Sigmoid colon (tissue), 6 donors: ENCODE measurements at regions not wholly inside any gene's neighbourhood (a gene's known extent, or its start where the extent isn't known, plus 50 kb on each side); places are given as distances from the start of the nearest gene placed in this dataset.

Experiments used
- DNase-seq: peaks from one replicate; pipeline ENCODE4 v3.0.0-alpha.2; 2019
- H3K27ac ChIP-seq, 4 donors: fragments of 200-600 bp; sonication (generic); one replicate each; pipeline ENCODE4 v1.5.1; 2016 to 2019; ENCODE audit warnings: mild to moderate bottlenecking in 1 of 4
- H3K27me3 ChIP-seq, 3 donors: fragments of 200-600 bp; sonication (generic); one replicate each; pipeline ENCODE4 v1.5.1; 2019; ENCODE audit warnings: mild to moderate bottlenecking in 1 of 3
- H3K36me3 ChIP-seq, 4 donors: fragments of 200-600 bp; sonication (generic); one replicate each; pipeline ENCODE4 v1.5.1; 2016 to 2019
- H3K4me1 ChIP-seq, 4 donors: fragments of 200-600 bp; sonication (generic); one replicate each; pipeline ENCODE4 v1.5.1; 2017 to 2019
- H3K4me3 ChIP-seq, 4 donors: fragments of 200-600 bp; sonication (generic); one replicate each; pipeline ENCODE4 v1.5.1; 2017 to 2019; ENCODE audit warnings: mild to moderate bottlenecking in 2 of 4, moderate library complexity in 1 of 4
- H3K9me3 ChIP-seq, 4 donors: fragments of 200-600 bp in 3 of 4; sonication (generic) in 3 of 4; one replicate each; pipeline versions ENCODE4 v1.5.1 to v1.6.1; 2013 to 2019
- CTCF ChIP-seq, 4 experiments: fragments of 450-650 bp in 3 of 4; fragments of 200-600 bp in 1 of 4; IDR thresholded peaks; one replicate each; pipeline ENCODE4 v1.5.1; 2016 to 2019; ENCODE audit warnings: antibody characterized with exemption in 4 of 4, mild to moderate bottlenecking in 3 of 4, moderate library complexity in 2 of 4
- EP300 ChIP-seq, 4 donors: sonication (generic); formaldehyde crosslinking; IDR thresholded peaks; one replicate each; pipeline ENCODE4 v1.6.1; 2017; ENCODE audit warnings: antibody characterized with exemption in 4 of 4
- POLR2A ChIP-seq, 2 donors: fragments of 450-650 bp; IDR thresholded peaks; one replicate each; pipeline ENCODE4 v1.6.1; 2016; ENCODE audit warnings: antibody characterized with exemption in 2 of 2, mild to moderate bottlenecking in 2 of 2, moderate library complexity in 2 of 2
- POLR2AphosphoS5 ChIP-seq, 4 donors: sonication (generic); formaldehyde crosslinking; IDR thresholded peaks; one replicate each; pipeline ENCODE4 v1.6.1; 2017; ENCODE audit warnings: antibody characterized with exemption in 4 of 4
- WGBS, 2 donors: extraction: QIAGEN DNeasy Blood & Tissue Kit; methylation state at CpG; one replicate each; pipeline ENCODE4 v1.1.7; 2013; 5-methylcytosine and 5-hydroxymethylcytosine counted together
- intact Hi-C: fragments of 100-400 bp; cut with DNase I; formaldehyde crosslinking; loops from one replicate; pipeline ENCODE4 v1.15.1; 2023
- donor health status: healthy with polysubstance abuse.
- donor health status: healthy.

GRCh38 chr15:92268900-92269299 is 124.8 kb upstream of the ST8SIA2 start:
- H3K27ac ChIP-seq = no peak overlapping the region
- H3K36me3 ChIP-seq = no peaks in the 10 kb centered on the region
- peaks cover 0 to 8% (median 0%) of the 10 kb centered on the region in 4 donors for H3K4me1 ChIP-seq
- no peak overlapping the region for H3K4me3 ChIP-seq
- DNase-seq = no peak
- TF ChIP-seq POLR2AphosphoS5 (IDR thresholded peaks at IDR 0.05) (no peak), CTCF (IDR thresholded peaks at IDR 0.05) (no peak), EP300 (IDR thresholded peaks at IDR 0.05) (no peak), POLR2A (IDR thresholded peaks at IDR 0.05) (no peak)
- no peaks in the 10 kb centered on the region for H3K27me3 ChIP-seq
- intact Hi-C loops = no loop called here
- H3K9me3 ChIP-seq = no peaks in the 10 kb centered on the region
- WGBS, 2 donors = 56 to 82% methylated on average over 3 of the region's 3 CpGs

GRCh38 chr15:92271179-92271578 is 122.5 kb upstream of the ST8SIA2 start:
- no peak for DNase-seq
- Histone ChIP-seq H3K9me3 (no peaks in the 10 kb centered on the region), H3K27me3 (no peaks in the 10 kb centered on the region), H3K36me3 (no peaks in the 10 kb centered on the region), H3K27ac (no peak overlapping the region), H3K4me1 (peaks cover 0 to 11% (median 0%) of the 10 kb centered on the region in 4 donors), H3K4me3 (no peak overlapping the region)
- WGBS, 2 donors = 56 to 71% methylated on average over 1 of the region's 1 CpG
- intact Hi-C loops = no loop called here
- TF ChIP-seq POLR2AphosphoS5 (IDR thresholded peaks at IDR 0.05) (no peak), POLR2A (IDR thresholded peaks at IDR 0.05) (no peak), CTCF (IDR thresholded peaks at IDR 0.05) (no peak), EP300 (IDR thresholded peaks at IDR 0.05) (no peak)

- H3K4me3 ChIP-seq = no peak overlapping the region
- no peak overlapping the region for H3K27ac ChIP-seq
- no peaks in the 10 kb centered on the region for H3K27me3 ChIP-seq
- 94 to 95% methylated on average over 1 of the region's 1 CpG for WGBS, 2 donors
- intact Hi-C loops = no loop called here
- peaks cover 0 to 11% (median 0%) of the 10 kb centered on the region in 4 donors for H3K4me1 ChIP-seq
- TF ChIP-seq CTCF (IDR thresholded peaks at IDR 0.05) (no peak), POLR2AphosphoS5 (IDR thresholded peaks at IDR 0.05) (no peak), POLR2A (IDR thresholded peaks at IDR 0.05) (no peak), EP300 (IDR thresholded peaks at IDR 0.05) (no peak)
- DNase-seq = no peak
- H3K36me3 ChIP-seq = no peaks in the 10 kb centered on the region
- H3K9me3 ChIP-seq = no peaks in the 10 kb centered on the region
These were observed 121.6 kb upstream of the ST8SIA2 start for GRCh38 chr15:92272106-92272505.

GRCh38 chr15:92273286-92273685 is 120.4 kb upstream of the ST8SIA2 start:
- H3K27ac ChIP-seq = no peak overlapping the region
- H3K4me1 ChIP-seq = peaks cover 0 to 11% (median 0%) of the 10 kb centered on the region in 4 donors
- no peaks in the 10 kb centered on the region for H3K9me3 ChIP-seq
- TF ChIP-seq POLR2A (IDR thresholded peaks at IDR 0.05) (no peak), CTCF (IDR thresholded peaks at IDR 0.05) (no peak), POLR2AphosphoS5 (IDR thresholded peaks at IDR 0.05) (no peak), EP300 (IDR thresholded peaks at IDR 0.05) (no peak)
- H3K4me3 ChIP-seq = no peak overlapping the region
- H3K36me3 ChIP-seq = no peaks in the 10 kb centered on the region
- no peaks in the 10 kb centered on the region for H3K27me3 ChIP-seq
- no peak for DNase-seq
- intact Hi-C loops = no loop called here
- 88 to 91% methylated on average over 3 of the region's 3 CpGs for WGBS, 2 donors

- intact Hi-C loops = no loop called here
- H3K27me3 ChIP-seq = no peaks in the 10 kb centered on the region
- no peaks in the 10 kb centered on the region for H3K36me3 ChIP-seq
- no peaks in the 10 kb centered on the region for H3K9me3 ChIP-seq
- no peak overlapping the region for H3K27ac ChIP-seq
- peaks cover 0 to 11% (median 0%) of the 10 kb centered on the region in 4 donors for H3K4me1 ChIP-seq
- 54 to 66% methylated on average over 6 of the region's 6 CpGs for WGBS, 2 donors
- no peak for DNase-seq
- TF ChIP-seq CTCF (IDR thresholded peaks at IDR 0.05) = no peak
- no peak for TF ChIP-seq EP300 (IDR thresholded peaks at IDR 0.05)
- TF ChIP-seq POLR2A (IDR thresholded peaks at IDR 0.05) = no peak
- peak in 3 of 4 donors; percentile 17 to 76 (median 28) for TF ChIP-seq POLR2AphosphoS5 (IDR thresholded peaks at IDR 0.05)
- H3K4me3 ChIP-seq = no peak overlapping the region
These were observed 120.0 kb upstream of the ST8SIA2 start for GRCh38 chr15:92273723-92274122.
